ENCODE measurements at regions not wholly inside any gene's neighbourhood (a gene's known extent, or its start where the extent isn't known, plus 50 kb on each side); places are given as distances from the start of the nearest gene placed in this dataset.

DNA sequence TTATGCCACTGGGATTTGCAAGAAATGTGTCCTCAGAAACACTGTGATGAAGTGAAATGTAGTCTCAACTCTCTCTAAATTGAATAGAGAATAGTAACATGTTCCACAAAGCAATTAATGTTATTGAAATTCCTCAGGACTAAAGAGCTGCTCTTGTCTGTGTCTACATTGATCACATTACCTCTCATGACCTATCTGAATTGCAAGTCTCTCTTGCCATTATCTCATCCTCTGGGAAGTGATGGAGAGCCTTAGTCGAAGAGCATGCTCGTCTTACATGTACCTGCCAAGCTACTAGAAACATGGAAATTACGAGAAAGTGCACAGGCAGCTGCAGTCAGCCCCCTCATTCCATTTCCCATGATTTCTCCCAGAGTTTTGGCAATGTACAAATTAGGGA, 561.1 kb upstream of the ZNF804A start:
- Histone ChIP-seq H3K56ac (ENCODE audit: low read length) (no peak overlapping the region), H2BK5ac (ENCODE audit: low read length) (no peak overlapping the region), H2AK5ac (ENCODE audit: low read length) (no peak overlapping the region), H3K79me1 (ENCODE audit: low read length) (no peaks in the 10 kb centered on the region), H4K5ac (ENCODE audit: low read length) (no peak overlapping the region), H3K4me1 (ENCODE audit: control insufficient read depth, low read depth, low read length) (no peaks in the 10 kb centered on the region), H2BK15ac (replicated peaks; ENCODE audit: low read depth) (no peak overlapping the region), H3K23ac (ENCODE audit: low read length) (no peak overlapping the region), H4K8ac (ENCODE audit: low read depth, low read length) (no peak overlapping the region), H3K79me2 (ENCODE audit: control insufficient read depth, insufficient read depth, low read length) (no peaks in the 10 kb centered on the region), H3K4ac (ENCODE audit: low read depth, low read length) (no peak overlapping the region), H3K4me3 (ENCODE audit: low read length) (no peak overlapping the region), H3K18ac (ENCODE audit: low read length) (no peak overlapping the region), H3K27ac (ENCODE audit: low read depth, low read length) (no peak overlapping the region), H3K27me3 (ENCODE audit: insufficient read depth, low read length, poor library complexity) (no peaks in the 10 kb centered on the region), H3K4me2 (ENCODE audit: low read length) (no peak overlapping the region), H3K36me3 (ENCODE audit: control insufficient read depth, insufficient read depth, low read length) (no peaks in the 10 kb centered on the region), H2BK120ac (ENCODE audit: low read depth, low read length) (no peak overlapping the region), H3K9ac (ENCODE audit: low read length) (no peak overlapping the region)
- no CpG with 5 or more reads among the region's 3 CpGs for WGBS (ENCODE audit: extremely low coverage, insufficient coverage, low lambda C conversion rate)
- DNase-seq: no peak

DNA sequence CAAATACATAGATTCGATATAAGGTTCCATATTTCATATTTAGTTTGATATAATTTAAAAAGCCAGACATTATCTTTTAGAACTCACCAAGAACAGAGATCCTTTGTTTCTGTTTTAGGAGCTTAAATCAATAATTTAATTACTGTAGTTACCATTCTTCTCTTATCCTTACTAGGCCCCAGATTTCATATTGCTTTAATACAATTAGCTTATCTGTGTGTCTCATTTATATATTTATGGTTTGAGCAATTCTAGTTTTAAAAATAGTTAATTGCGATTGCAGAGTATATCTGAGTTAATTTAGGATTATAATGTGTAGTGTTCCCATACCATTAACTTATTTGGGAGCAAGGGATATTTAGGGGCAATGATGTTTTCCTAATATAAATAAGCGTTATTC, 558.8 kb upstream of the ZNF804A start:
- no peaks in the 10 kb centered on the region for H3K79me2 ChIP-seq (ENCODE audit: control insufficient read depth, insufficient read depth, low read length)
- H2BK120ac ChIP-seq (ENCODE audit: low read depth, low read length): no peak overlapping the region
- H3K27ac ChIP-seq (ENCODE audit: low read depth, low read length): no peak overlapping the region
- H3K79me1 ChIP-seq (ENCODE audit: low read length): no peaks in the 10 kb centered on the region
- H3K56ac ChIP-seq (ENCODE audit: low read length): no peak overlapping the region
- no peak overlapping the region for H4K5ac ChIP-seq (ENCODE audit: low read length)
- DNase-seq: no peak
- no peak overlapping the region for H4K8ac ChIP-seq (ENCODE audit: low read depth, low read length)
- H3K18ac ChIP-seq (ENCODE audit: low read length): no peak overlapping the region
- H3K36me3 ChIP-seq (ENCODE audit: control insufficient read depth, insufficient read depth, low read length): no peaks in the 10 kb centered on the region
- H3K4me2 ChIP-seq (ENCODE audit: low read length): no peak overlapping the region
- no peaks in the 10 kb centered on the region for H3K4me1 ChIP-seq (ENCODE audit: control insufficient read depth, low read depth, low read length)
- no peak overlapping the region for H3K23ac ChIP-seq (ENCODE audit: low read length)
- no peak overlapping the region for H3K4me3 ChIP-seq (ENCODE audit: low read length)
- H2BK15ac ChIP-seq (replicated peaks; ENCODE audit: low read depth): no peak overlapping the region
- no CpG with 5 or more reads among the region's 3 CpGs for WGBS (ENCODE audit: extremely low coverage, insufficient coverage, low lambda C conversion rate)
- H3K27me3 ChIP-seq (ENCODE audit: insufficient read depth, low read length, poor library complexity): no peaks in the 10 kb centered on the region
- no peak overlapping the region for H2AK5ac ChIP-seq (ENCODE audit: low read length)
- no peak overlapping the region for H3K9ac ChIP-seq (ENCODE audit: low read length)
- no peak overlapping the region for H3K4ac ChIP-seq (ENCODE audit: low read depth, low read length)
- H2BK5ac ChIP-seq (ENCODE audit: low read length): no peak overlapping the region

DNA sequence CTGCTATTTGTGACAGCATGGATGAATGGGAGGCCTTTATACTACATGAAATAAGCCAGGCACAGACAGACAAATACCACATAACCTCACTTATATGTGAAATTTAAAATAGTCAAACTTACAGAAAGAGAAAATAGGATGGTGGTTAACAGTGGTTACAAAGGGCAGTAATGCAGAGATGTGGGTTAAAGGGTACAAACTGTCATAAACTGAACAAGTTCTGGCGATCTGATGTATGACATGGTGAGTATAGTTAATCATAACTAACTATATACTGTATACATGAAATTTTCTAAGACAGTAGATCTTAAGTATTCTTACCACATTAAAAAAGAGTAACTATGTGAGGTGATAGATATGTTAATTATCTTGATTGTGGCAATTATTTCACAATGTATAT, 558.1 kb upstream of the ZNF804A start:
- Histone ChIP-seq H3K18ac (ENCODE audit: low read length) (no peak overlapping the region), H3K27ac (ENCODE audit: low read depth, low read length) (no peak overlapping the region), H3K4me1 (ENCODE audit: control insufficient read depth, low read depth, low read length) (no peaks in the 10 kb centered on the region), H3K9ac (ENCODE audit: low read length) (no peak overlapping the region), H4K5ac (ENCODE audit: low read length) (no peak overlapping the region), H3K79me1 (ENCODE audit: low read length) (no peaks in the 10 kb centered on the region), H3K4me2 (ENCODE audit: low read length) (no peak overlapping the region), H3K36me3 (ENCODE audit: control insufficient read depth, insufficient read depth, low read length) (no peaks in the 10 kb centered on the region), H3K4me3 (ENCODE audit: low read length) (no peak overlapping the region), H4K8ac (ENCODE audit: low read depth, low read length) (no peak overlapping the region), H3K27me3 (ENCODE audit: insufficient read depth, low read length, poor library complexity) (no peaks in the 10 kb centered on the region), H2AK5ac (ENCODE audit: low read length) (no peak overlapping the region), H3K79me2 (ENCODE audit: control insufficient read depth, insufficient read depth, low read length) (no peaks in the 10 kb centered on the region), H2BK15ac (replicated peaks; ENCODE audit: low read depth) (no peak overlapping the region), H3K56ac (ENCODE audit: low read length) (no peak overlapping the region), H3K4ac (ENCODE audit: low read depth, low read length) (no peak overlapping the region), H3K23ac (ENCODE audit: low read length) (no peak overlapping the region), H2BK120ac (ENCODE audit: low read depth, low read length) (no peak overlapping the region), H2BK5ac (ENCODE audit: low read length) (no peak overlapping the region)
- WGBS (ENCODE audit: extremely low coverage, insufficient coverage, low lambda C conversion rate): no CpG with 5 or more reads among the region's 1 CpG
- DNase-seq: no peak

DNA sequence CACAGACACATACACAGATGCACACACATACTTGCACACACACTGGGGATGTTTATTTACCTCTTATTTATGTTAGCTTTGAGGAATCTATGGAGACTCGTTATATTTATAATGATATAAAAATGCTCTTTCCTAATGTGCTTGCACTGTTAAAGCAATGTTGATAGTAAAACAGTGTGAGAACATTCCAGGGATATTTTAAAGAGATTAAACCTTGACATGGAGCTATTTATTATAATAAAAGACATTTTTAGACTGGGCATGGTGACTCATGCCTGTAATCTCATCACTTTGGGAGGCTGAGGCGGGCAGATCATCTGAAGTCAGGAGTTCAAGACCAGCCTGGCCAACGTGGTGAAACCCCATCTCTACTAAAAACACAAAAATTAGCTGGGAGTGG, 557.3 kb upstream of the ZNF804A start:
- no peak overlapping the region for H3K4ac ChIP-seq (ENCODE audit: low read depth, low read length)
- no peak overlapping the region for H3K23ac ChIP-seq (ENCODE audit: low read length)
- H4K8ac ChIP-seq (ENCODE audit: low read depth, low read length): no peak overlapping the region
- H3K56ac ChIP-seq (ENCODE audit: low read length): no peak overlapping the region
- WGBS (ENCODE audit: extremely low coverage, insufficient coverage, low lambda C conversion rate): no CpG with 5 or more reads among the region's 3 CpGs
- H3K18ac ChIP-seq (ENCODE audit: low read length): no peak overlapping the region
- no peaks in the 10 kb centered on the region for H3K4me1 ChIP-seq (ENCODE audit: control insufficient read depth, low read depth, low read length)
- H3K4me3 ChIP-seq (ENCODE audit: low read length): no peak overlapping the region
- no peaks in the 10 kb centered on the region for H3K36me3 ChIP-seq (ENCODE audit: control insufficient read depth, insufficient read depth, low read length)
- H3K79me2 ChIP-seq (ENCODE audit: control insufficient read depth, insufficient read depth, low read length): no peaks in the 10 kb centered on the region
- no peak overlapping the region for H2BK120ac ChIP-seq (ENCODE audit: low read depth, low read length)
- H3K27me3 ChIP-seq (ENCODE audit: insufficient read depth, low read length, poor library complexity): no peaks in the 10 kb centered on the region
- DNase-seq: no peak
- no peak overlapping the region for H3K4me2 ChIP-seq (ENCODE audit: low read length)
- no peak overlapping the region for H2AK5ac ChIP-seq (ENCODE audit: low read length)
- H3K27ac ChIP-seq (ENCODE audit: low read depth, low read length): no peak overlapping the region
- no peaks in the 10 kb centered on the region for H3K79me1 ChIP-seq (ENCODE audit: low read length)
- no peak overlapping the region for H2BK5ac ChIP-seq (ENCODE audit: low read length)
- H4K5ac ChIP-seq (ENCODE audit: low read length): no peak overlapping the region
- H2BK15ac ChIP-seq (replicated peaks; ENCODE audit: low read depth): no peak overlapping the region
- no peak overlapping the region for H3K9ac ChIP-seq (ENCODE audit: low read length)

DNA sequence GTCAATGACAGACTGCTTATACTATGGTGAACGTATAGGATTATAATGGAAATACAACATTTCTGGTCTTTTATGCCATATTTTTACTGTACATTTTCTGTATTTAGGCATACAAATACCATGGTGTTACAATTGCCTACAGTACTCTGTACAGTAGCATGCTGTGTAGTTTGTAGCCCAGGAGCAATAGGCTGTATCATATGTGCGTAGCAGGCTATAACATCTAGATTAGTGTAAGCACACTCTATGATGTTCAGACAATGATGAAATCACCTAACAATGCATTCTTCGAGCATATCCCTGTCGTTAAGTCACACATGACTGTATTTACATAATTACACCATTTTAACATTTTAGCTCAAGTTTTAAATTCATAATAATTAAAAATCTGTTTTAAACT, 556.6 kb upstream of the ZNF804A start:
- Histone ChIP-seq H3K4ac (ENCODE audit: low read depth, low read length) (no peak overlapping the region), H3K27ac (ENCODE audit: low read depth, low read length) (no peak overlapping the region), H3K23ac (ENCODE audit: low read length) (no peak overlapping the region), H3K4me2 (ENCODE audit: low read length) (no peak overlapping the region), H3K56ac (ENCODE audit: low read length) (no peak overlapping the region), H3K4me1 (ENCODE audit: control insufficient read depth, low read depth, low read length) (no peaks in the 10 kb centered on the region), H3K9ac (ENCODE audit: low read length) (no peak overlapping the region), H3K18ac (ENCODE audit: low read length) (no peak overlapping the region), H3K4me3 (ENCODE audit: low read length) (no peak overlapping the region), H3K36me3 (ENCODE audit: control insufficient read depth, insufficient read depth, low read length) (no peaks in the 10 kb centered on the region), H3K27me3 (ENCODE audit: insufficient read depth, low read length, poor library complexity) (no peaks in the 10 kb centered on the region), H4K5ac (ENCODE audit: low read length) (no peak overlapping the region), H2BK15ac (replicated peaks; ENCODE audit: low read depth) (no peak overlapping the region), H3K79me1 (ENCODE audit: low read length) (no peaks in the 10 kb centered on the region), H2BK5ac (ENCODE audit: low read length) (no peak overlapping the region), H4K8ac (ENCODE audit: low read depth, low read length) (no peak overlapping the region), H3K79me2 (ENCODE audit: control insufficient read depth, insufficient read depth, low read length) (no peaks in the 10 kb centered on the region), H2AK5ac (ENCODE audit: low read length) (no peak overlapping the region), H2BK120ac (ENCODE audit: low read depth, low read length) (no peak overlapping the region)
- DNase-seq: no peak
- no CpG with 5 or more reads among the region's 4 CpGs for WGBS (ENCODE audit: extremely low coverage, insufficient coverage, low lambda C conversion rate)

DNA sequence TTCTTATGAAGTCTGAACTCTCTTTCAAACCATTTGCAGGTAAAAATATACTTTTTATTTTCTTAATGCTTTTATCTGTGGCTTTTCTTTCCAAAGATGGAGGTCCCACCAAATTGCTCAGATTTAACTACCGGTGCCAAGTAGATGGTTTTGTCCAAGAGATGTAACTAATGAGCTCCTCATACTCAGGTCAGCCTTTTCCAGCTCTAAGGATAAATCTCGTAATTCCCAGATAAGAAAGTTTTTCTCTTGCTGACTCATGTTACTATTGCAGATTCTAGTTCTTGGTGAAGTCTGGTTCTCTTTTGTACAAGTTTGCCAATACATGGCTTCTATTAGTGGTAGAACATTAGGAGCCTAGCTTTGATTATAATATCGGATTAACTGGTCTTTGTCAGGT, 550.8 kb upstream of the ZNF804A start:
- Histone ChIP-seq H3K56ac (ENCODE audit: low read length) (no peak overlapping the region), H3K4me1 (ENCODE audit: control insufficient read depth, low read depth, low read length) (no peaks in the 10 kb centered on the region), H3K79me1 (ENCODE audit: low read length) (no peaks in the 10 kb centered on the region), H3K36me3 (ENCODE audit: control insufficient read depth, insufficient read depth, low read length) (no peaks in the 10 kb centered on the region), H4K5ac (ENCODE audit: low read length) (no peak overlapping the region), H2AK5ac (ENCODE audit: low read length) (no peak overlapping the region), H3K4me2 (ENCODE audit: low read length) (no peak overlapping the region), H2BK15ac (replicated peaks; ENCODE audit: low read depth) (no peak overlapping the region), H3K27ac (ENCODE audit: low read depth, low read length) (no peak overlapping the region), H3K23ac (ENCODE audit: low read length) (no peak overlapping the region), H3K79me2 (ENCODE audit: control insufficient read depth, insufficient read depth, low read length) (no peaks in the 10 kb centered on the region), H2BK5ac (ENCODE audit: low read length) (no peak overlapping the region), H3K9ac (ENCODE audit: low read length) (no peak overlapping the region), H2BK120ac (ENCODE audit: low read depth, low read length) (no peak overlapping the region), H4K8ac (ENCODE audit: low read depth, low read length) (no peak overlapping the region), H3K4ac (ENCODE audit: low read depth, low read length) (no peak overlapping the region), H3K4me3 (ENCODE audit: low read length) (no peak overlapping the region), H3K27me3 (ENCODE audit: insufficient read depth, low read length, poor library complexity) (no peaks in the 10 kb centered on the region), H3K18ac (ENCODE audit: low read length) (no peak overlapping the region)
- no CpG with 5 or more reads among the region's 3 CpGs for WGBS (ENCODE audit: extremely low coverage, insufficient coverage, low lambda C conversion rate)
- no peak for DNase-seq

Data from mesendoderm (in vitro differentiated cells).